ENCODE measurements at regions not wholly inside any gene's neighbourhood (a gene's known extent, or its start where the extent isn't known, plus 50 kb on each side); places are given as distances from the start of the nearest gene placed in this dataset.
"Not testable (repeated sequence)": the region's sequence is repeated elsewhere in the genome, so short reads cannot be mapped to it uniquely, and the experiment has no call there.

- peak in 1 of 56 donors; percentile 2 for DNase-seq
Measured at GRCh38 chr2:204356151-204356641, 189.1 kb upstream of the PARD3B start.

DNA sequence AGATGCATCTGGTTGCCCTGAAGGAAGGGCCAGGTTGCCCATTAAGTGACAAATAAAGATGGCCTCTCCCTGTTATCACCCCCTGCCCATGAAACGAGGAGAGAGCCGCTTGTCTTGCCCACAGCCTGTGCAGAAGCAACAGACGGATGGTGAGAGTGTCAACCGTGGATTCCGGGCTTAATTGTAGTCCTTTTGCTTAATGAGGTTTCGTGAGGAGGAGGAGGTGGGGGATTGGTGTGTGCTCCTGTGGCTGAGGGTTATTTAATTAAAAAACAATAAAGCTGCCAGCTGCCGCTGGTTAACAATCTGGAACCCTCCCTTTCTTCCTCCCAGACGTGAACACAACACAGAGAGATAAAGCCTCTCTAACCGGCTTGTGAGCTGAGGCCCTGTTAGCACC lies 188.0 kb upstream of the PARD3B start:
- no peak for DNase-seq

GRCh38 chr2:204359076-204359475 lies 186.2 kb upstream of the PARD3B start:
- DNase-seq: no peak

- DNase-seq: no peak
Measured at GRCh38 chr2:204360218-204361007, 184.9 kb upstream of the PARD3B start.

DNA sequence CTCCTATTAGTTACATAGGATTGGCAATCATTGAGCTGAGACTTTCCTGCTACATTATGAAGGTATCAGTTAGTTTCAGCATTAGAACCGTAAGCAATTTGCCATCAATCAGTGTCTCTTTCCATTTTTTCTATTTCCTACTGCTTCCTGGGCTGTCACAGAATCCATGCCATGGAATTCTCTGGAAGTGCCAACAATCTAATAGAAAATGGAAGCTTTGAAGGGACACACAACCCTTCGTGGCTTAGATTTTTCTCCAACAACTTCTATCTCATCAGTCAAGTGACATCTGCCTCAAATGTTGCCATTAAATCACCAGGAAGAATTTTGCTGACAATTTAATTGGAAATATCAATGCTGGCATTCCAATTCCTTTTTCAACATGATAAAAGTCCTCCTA lies 183.5 kb upstream of the PARD3B start:
- no peak for DNase-seq

DNA sequence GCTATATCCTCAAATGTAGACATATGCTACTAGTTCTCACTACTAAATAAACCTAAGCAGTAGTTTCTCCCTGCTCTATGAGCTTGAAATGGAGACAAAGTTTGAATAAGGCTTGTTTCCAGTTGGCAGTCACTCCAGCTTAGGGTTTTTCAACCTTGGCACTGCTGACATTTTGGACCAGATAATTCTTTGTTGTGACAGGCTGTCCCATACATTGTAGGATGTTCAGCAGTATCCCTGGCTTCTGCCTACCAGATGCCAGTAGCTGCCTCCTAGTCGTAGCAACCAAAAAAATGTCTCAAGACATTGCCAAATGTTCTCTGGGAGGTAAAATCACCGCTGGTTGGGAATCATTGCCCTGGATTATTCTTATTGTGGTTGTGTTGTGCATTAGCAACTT lies 182.7 kb upstream of the PARD3B start:
- no peak for DNase-seq

- DNase-seq: no peak
Measured at GRCh38 chr2:204363513-204363912, 181.8 kb upstream of the PARD3B start.

GRCh38 chr2:204364860-204365535 lies 180.3 kb upstream of the PARD3B start:
- DNase-seq: no peak

GRCh38 chr2:204365811-204366210 lies 179.5 kb upstream of the PARD3B start:
- peak in 1 of 56 donors; percentile 1 for DNase-seq

GRCh38 chr2:204367466-204367865 lies 177.8 kb upstream of the PARD3B start:
- DNase-seq: no peak

DNA sequence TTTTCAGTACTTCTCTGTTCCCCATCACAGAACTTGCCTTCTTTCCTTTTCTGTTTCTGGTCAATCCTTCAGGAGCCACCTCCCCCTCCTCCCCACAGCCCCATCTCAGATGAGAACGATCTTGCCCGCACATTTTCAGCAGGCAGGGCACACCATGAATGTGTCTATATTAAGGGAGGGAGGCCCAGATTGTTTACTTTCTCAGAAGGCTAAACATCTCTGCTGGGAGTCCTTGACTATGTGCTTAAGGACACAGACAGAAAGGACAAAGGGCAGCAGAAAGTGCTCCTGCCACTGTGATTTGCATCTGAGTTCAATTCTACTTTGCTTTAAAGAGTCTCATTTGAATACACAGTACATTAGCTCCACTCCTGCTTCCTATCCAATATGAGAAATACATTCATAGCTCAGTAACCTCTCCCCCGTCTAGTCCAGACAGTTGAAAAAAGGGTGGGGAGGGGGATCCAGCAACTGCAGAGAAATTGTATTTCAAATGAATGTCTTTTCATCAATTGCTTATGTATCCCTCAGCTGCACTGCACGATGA lies 175.0 kb upstream of the PARD3B start:
- no peak for DNase-seq

GRCh38 chr2:204373942-204374341 lies 171.3 kb upstream of the PARD3B start:
- DNase-seq: no peak

GRCh38 chr2:204380141-204380881 lies 165.0 kb upstream of the PARD3B start:
- DNase-seq: no peak

DNA sequence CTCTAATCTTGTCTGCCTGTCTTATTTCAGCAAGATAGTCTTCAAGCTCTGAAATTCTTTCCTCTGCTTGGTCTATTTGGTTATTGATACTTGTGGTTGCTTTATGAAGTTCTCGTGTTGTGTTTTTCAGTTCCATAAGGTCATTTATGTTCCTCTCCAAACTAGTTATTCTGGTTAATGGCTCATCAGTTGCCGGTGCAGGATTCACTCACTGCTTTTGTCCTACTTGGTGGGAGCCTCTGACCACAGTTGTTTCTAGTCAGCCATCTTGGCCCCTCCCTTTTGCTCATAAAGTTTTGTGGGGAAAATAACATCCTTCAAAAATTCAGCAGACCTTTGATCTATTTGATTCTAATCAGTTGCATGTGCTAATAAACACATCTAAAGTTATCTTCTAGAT lies 158.6 kb upstream of the PARD3B start:
- DNase-seq: no peak

GRCh38 chr2:204389120-204389519 lies 156.2 kb upstream of the PARD3B start:
- DNase-seq: no peak

- no peak for DNase-seq
Measured at GRCh38 chr2:204389856-204390255, 155.4 kb upstream of the PARD3B start.

- no peak for DNase-seq
Measured at GRCh38 chr2:204395539-204395938, 149.7 kb upstream of the PARD3B start.

- no peak for DNase-seq
Measured at GRCh38 chr2:204401114-204401513, 144.2 kb upstream of the PARD3B start.

DNA sequence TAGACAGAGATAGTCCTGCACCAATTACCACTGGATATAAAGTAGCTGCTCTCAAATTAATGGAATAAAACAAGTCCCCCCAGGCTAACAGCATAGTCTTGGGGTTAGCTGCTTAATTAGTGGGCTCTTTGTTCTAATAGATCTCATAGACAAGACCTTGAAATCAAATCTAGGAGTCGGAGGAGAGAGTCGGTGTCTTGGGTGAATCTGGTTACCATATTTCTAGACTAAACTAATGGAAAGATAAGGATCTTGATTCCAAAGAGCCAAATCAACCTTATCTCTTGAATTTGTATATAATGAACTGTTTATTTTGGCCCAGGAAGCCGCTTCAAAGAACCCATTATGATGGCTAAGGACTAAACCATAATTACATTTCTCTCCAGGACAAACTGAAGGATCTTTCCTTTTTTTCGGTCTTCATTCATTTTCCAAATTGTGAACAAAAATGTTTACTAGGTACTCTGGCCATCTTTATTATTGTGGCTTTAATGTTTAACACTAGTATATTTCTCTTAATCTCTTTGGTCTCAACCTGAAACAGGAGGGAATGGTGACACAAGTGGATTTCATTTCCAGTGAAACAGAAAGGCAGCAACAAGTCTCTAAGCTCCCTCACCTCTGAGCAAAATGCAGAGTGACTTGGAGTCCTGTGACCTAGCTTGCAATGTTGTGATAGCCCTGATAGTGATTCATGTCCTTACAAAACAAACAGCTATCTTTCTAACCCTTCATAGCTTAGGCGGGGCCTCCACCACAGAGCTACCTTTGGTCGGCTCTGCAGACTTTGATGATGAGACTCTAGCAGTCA lies 137.9 kb upstream of the PARD3B start:
- DNase-seq: no peak

DNA sequence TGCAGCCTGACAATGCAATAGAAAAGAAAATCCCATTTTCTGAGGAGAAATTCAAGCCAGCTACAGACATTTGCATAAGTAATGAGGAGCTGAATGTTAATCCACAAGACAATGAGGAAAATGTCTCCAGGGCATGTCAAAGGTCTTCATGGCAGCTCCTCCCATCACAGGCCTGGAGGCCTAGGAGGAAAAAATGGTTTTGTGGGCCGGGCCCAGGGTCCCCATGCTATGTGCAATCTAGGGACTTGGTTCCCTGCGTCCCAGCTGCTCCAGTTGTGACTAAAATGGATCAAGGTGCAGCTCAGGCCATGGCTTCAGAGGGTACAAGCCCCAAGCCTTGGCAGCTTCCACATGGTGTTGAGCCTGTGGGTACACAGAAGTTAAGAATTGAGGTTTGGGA lies 132.5 kb upstream of the PARD3B start:
- not testable (repeated sequence) for DNase-seq

Data from nucleus accumbens (tissue), 56 donors.